GM12878 (cell line): ENCODE measurements at regions not wholly inside any gene's neighbourhood (a gene's known extent, or its start where the extent isn't known, plus 50 kb on each side); places are given as distances from the start of the nearest gene placed in this dataset.

Experiments used
- ATAC-seq: fragments of 200-7000 bp; cut with Tn5 transposase; 3 replicates; pipeline ENCODE4 v1.9.1; 2020; ENCODE audit warnings: mild to moderate bottlenecking, moderate library complexity
- BruUV-seq: library from RNA; stranded (reverse); fragments of 400-500 nt; replicated peaks from 2 replicates; lab custom pipeline; 2021; lab: Mats Ljungman, UMichigan
- CTCF ChIA-PET: fragments of 300-600 bp; sonication (Branson Sonifier 250); formaldehyde crosslinking; extraction: SDS; loops from one replicate; lab custom pipeline; 2021; ENCODE audit warnings: inconsistent platforms; lab: Yijun Ruan, JAX
- POLR2A ChIA-PET: fragments of 350-600 bp; formaldehyde crosslinking; extraction: SDS; loops from one replicate; lab custom pipeline; 2021; ENCODE audit warnings: inconsistent platforms; lab: Charles Lee
- RAD21 ChIA-PET: fragments of 300-600 bp; sonication (Branson Sonifier 250); formaldehyde crosslinking; loops from one replicate; lab custom pipeline; 2023; ENCODE audit warnings: antibody characterized with exemption; ENCODE audit not compliant: unreplicated experiment; lab: Charles Lee
- SMC1A ChIA-PET: fragments of 300-600 bp; sonication (Branson Sonifier 250); formaldehyde crosslinking; loops from one replicate; lab custom pipeline; 2023; ENCODE audit not compliant: unreplicated experiment, uncharacterized antibody; lab: Charles Lee
- DNase-seq: peaks from one replicate; pipeline ENCODE4 v3.0.0-alpha.2; 2011; ENCODE audit warnings: low read depth, low spot score
- FAIRE-seq: peaks from 3 replicates; lab custom pipeline; 2011; peaks lifted over from hg19 to GRCh38; lab: Jason Lieb, UNC
- H2AFZ ChIP-seq: 2 replicates; pipeline ENCODE4 v1.6.0; 2011; ENCODE audit warnings: low read depth, low read length, control low read depth; ENCODE audit not compliant: control insufficient read depth
- H3K27ac ChIP-seq: 2 replicates; pipeline ENCODE4 v1.5.1; 2011; ENCODE audit warnings: control low read depth; ENCODE audit not compliant: control insufficient read depth, insufficient read depth
- H3K27me3 ChIP-seq, 2 experiments: replicated peaks in 1 of 2; 2 replicates each; pipeline versions ENCODE4 v1.6.0 to v1.6.1; 2011; ENCODE audit warnings: low read length in 1 of 2; ENCODE audit not compliant: control insufficient read depth in 2 of 2, insufficient read depth in 2 of 2
- H3K36me3 ChIP-seq, 2 experiments: 2 replicates each; pipeline ENCODE4 v1.5.1; 2011; ENCODE audit warnings: low read length in 1 of 2; ENCODE audit not compliant: control insufficient read depth in 2 of 2, insufficient read depth in 2 of 2
- H3K4me1 ChIP-seq: 2 replicates; pipeline ENCODE4 v1.6.1; 2011; ENCODE audit warnings: mild to moderate bottlenecking, low read length, moderate library complexity, mixed read lengths; ENCODE audit not compliant: control insufficient read depth, insufficient read depth
- H3K4me2 ChIP-seq: 2 replicates; pipeline ENCODE4 v1.6.0; 2011; ENCODE audit warnings: control low read depth; ENCODE audit not compliant: control insufficient read depth, insufficient read depth
- H3K4me3 ChIP-seq: fragments of 200-600 bp; sonication (generic); 2 replicates; pipeline ENCODE4 v1.5.1; 2016
- H3K79me2 ChIP-seq: 2 replicates; pipeline ENCODE4 v1.6.0; 2011; ENCODE audit warnings: low read length; ENCODE audit not compliant: control insufficient read depth, insufficient read depth
- H3K9ac ChIP-seq: 2 replicates; pipeline ENCODE4 v1.8.0; 2011; ENCODE audit warnings: low read length, control low read depth, mixed read lengths; ENCODE audit not compliant: control insufficient read depth, insufficient read depth
- H3K9me3 ChIP-seq: replicated peaks from 3 replicates; pipeline ENCODE4 v1.5.1; 2011; ENCODE audit warnings: mild to moderate bottlenecking, low read length; ENCODE audit not compliant: control insufficient read depth, insufficient read depth
- H4K20me1 ChIP-seq: 2 replicates; pipeline ENCODE4 v1.6.0; 2011; ENCODE audit not compliant: control insufficient read depth, insufficient read depth
- BACH1 ChIP-seq: fragments of 450-650 bp; IDR thresholded peaks from 2 replicates; pipeline ENCODE4 v1.6.1; 2017; ENCODE audit warnings: mild to moderate bottlenecking, borderline replicate concordance
- CHD2 ChIP-seq: IDR thresholded peaks from 2 replicates; pipeline ENCODE4 v1.6.1; 2011; ENCODE audit warnings: low read depth, low read length, improper control_type of control experiment, borderline replicate concordance
- ESRRA ChIP-seq: IDR thresholded peaks from 2 replicates; pipeline ENCODE4 v1.6.1; 2012; ENCODE audit warnings: mild to moderate bottlenecking, low read length, improper control_type of control experiment
- GATAD2B ChIP-seq: fragments of 450-650 bp; conservative IDR thresholded peaks from 2 replicates; pipeline ENCODE4 v1.6.1; 2017; ENCODE audit warnings: low read depth, mild to moderate bottlenecking, moderate library complexity
- MYC ChIP-seq: IDR thresholded peaks from 2 replicates; pipeline ENCODE4 v1.6.1; 2011; ENCODE audit warnings: mild to moderate bottlenecking, low read length, moderate library complexity, inconsistent platforms; ENCODE audit not compliant: insufficient read depth, insufficient replicate concordance, insufficient read length, severe bottlenecking
- NRF1 ChIP-seq: conservative IDR thresholded peaks from 2 replicates; pipeline ENCODE4 v1.6.1; 2011; ENCODE audit warnings: mild to moderate bottlenecking, low read depth, low read length, improper control_type of control experiment
- POLR2A ChIP-seq: IDR thresholded peaks from 2 replicates; pipeline ENCODE4 v1.6.1; 2011; ENCODE audit warnings: low read depth, mild to moderate bottlenecking, low read length
- POU2F2 ChIP-seq: IDR thresholded peaks from 3 replicates; pipeline ENCODE4 v1.6.1; 2011; ENCODE audit warnings: low read depth, mild to moderate bottlenecking, low read length, borderline replicate concordance
- SKIL ChIP-seq: fragments of 450-650 bp; IDR thresholded peaks from 2 replicates; pipeline ENCODE4 v1.6.1; 2017; ENCODE audit warnings: mild to moderate bottlenecking, low read depth, inconsistent platforms; ENCODE audit not compliant: poor library complexity, severe bottlenecking
- ZBTB40 ChIP-seq: fragments of 450-650 bp; IDR thresholded peaks from 2 replicates; pipeline ENCODE4 v1.6.1; 2016; ENCODE audit warnings: mild to moderate bottlenecking, moderate library complexity, borderline replicate concordance
- ZNF592 ChIP-seq: fragments of 450-650 bp; IDR thresholded peaks from 2 replicates; pipeline ENCODE4 v1.6.1; 2017; ENCODE audit warnings: mild to moderate bottlenecking, moderate library complexity
- WGBS: methylation state at CpG from one replicate; pipeline ENCODE4 v1.1.6; 2016; ENCODE audit warnings: low lambda C conversion rate; ENCODE audit not compliant: insufficient replicate concordance, insufficient coverage; ENCODE audit errors: missing lambda C conversion rate; 5-methylcytosine and 5-hydroxymethylcytosine counted together
- in situ Hi-C: fragments of 300-500 bp; cut with MboI; formaldehyde crosslinking; loops from 9 replicates; pipeline ENCODE4 v1.14.3; 2018; ENCODE audit warnings: mixed read lengths
- intact Hi-C: fragments of 100-400 bp; cut with micrococcal nuclease; formaldehyde crosslinking; loops from one replicate; pipeline ENCODE4 v1.14.2; 2022; ENCODE audit not compliant: unreplicated experiment

GRCh38 chr4:123996718-123997510 is 600.3 kb downstream of the SPRY1 start:
- in situ Hi-C loops (no loop called here), intact Hi-C loops (no loop called here)
- Histone ChIP-seq H3K27ac (no peak overlapping the region), H3K36me3 (no peaks in the 10 kb centered on the region), H3K9me3 (no peaks in the 10 kb centered on the region), H3K4me2 (no peak overlapping the region), H3K79me2 (no peaks in the 10 kb centered on the region), H3K4me3 (no peak overlapping the region), H3K9ac (no peak overlapping the region), H4K20me1 (no peaks in the 10 kb centered on the region), H3K4me1 (no peaks in the 10 kb centered on the region), H2AFZ (no peak overlapping the region), H3K27me3 (no peaks in the 10 kb centered on the region)
- ChIA-PET POLR2A (interaction anchor here (0.6 kb wide), 1 partner anchor 754 kb away, joined by 6 read pairs; no protein-coding TSS in a partner anchor), SMC1A (no interaction called here), RAD21 (no interaction called here), CTCF (no interaction called here)
- no TSS peak for BruUV-seq
- 2% methylated on average over 3 of the region's 3 CpGs for WGBS
- no peak for ATAC-seq
- no peak for DNase-seq
- FAIRE-seq, result no peak
- TF ChIP-seq ZNF592 (no peak), ZBTB40 (no peak), SKIL (no peak), POU2F2 (no peak), GATAD2B (no peak), CHD2 (no peak), POLR2A (no peak), BACH1 (no peak), ESRRA (no peak), MYC (no peak), NRF1 (no peak)
